T-helper 2 cell treated with Interferon-gamma antibody and Interleukin-4, amounts not matched to agents 5 μg/mL and 100 μg/mL, for 36 hours (primary cell): ENCODE measurements at regions not wholly inside any gene's neighbourhood (a gene's known extent, or its start where the extent isn't known, plus 50 kb on each side); places are given as distances from the start of the nearest gene placed in this dataset.

Experiments used
- DNase-seq: peaks from one replicate; pipeline ENCODE4 v3.0.0; 2021; ENCODE audit warnings: low spot score
- H3K27ac Mint-ChIP-seq: one replicate; pipeline ENCODE4 v1.8.0; 2021; ENCODE audit warnings: mild to moderate bottlenecking, mixed read lengths
- H3K27me3 Mint-ChIP-seq: one replicate; pipeline ENCODE4 v1.8.0; 2021; ENCODE audit warnings: low read depth, mixed read lengths
- H3K36me3 Mint-ChIP-seq: one replicate; pipeline ENCODE4 v1.8.0; 2021; ENCODE audit warnings: low read depth, mixed read lengths
- H3K4me1 Mint-ChIP-seq: one replicate; pipeline ENCODE4 v1.8.0; 2021; ENCODE audit warnings: low read depth, mixed read lengths
- H3K4me3 Mint-ChIP-seq: one replicate; pipeline ENCODE4 v1.8.0; 2022; ENCODE audit warnings: mild to moderate bottlenecking, moderate library complexity, mixed read lengths
- H3K9me3 Mint-ChIP-seq: one replicate; pipeline ENCODE4 v1.8.0; 2021; ENCODE audit warnings: mixed read lengths

- peaks cover 3% of the 10 kb centered on the region for H3K27me3 Mint-ChIP-seq
- H3K4me1 Mint-ChIP-seq, result peaks cover 5% of the 10 kb centered on the region
- no peak overlapping the region for H3K4me3 Mint-ChIP-seq
- H3K27ac Mint-ChIP-seq, result no peak overlapping the region
- DNase-seq, result no peak
- no peaks in the 10 kb centered on the region for H3K9me3 Mint-ChIP-seq
- no peaks in the 10 kb centered on the region for H3K36me3 Mint-ChIP-seq
Observed at GRCh38 chr12:89968151-89968700, 259.6 kb upstream of the ATP2B1 start.

- Mint-ChIP-seq H3K27ac (no peak overlapping the region), H3K4me1 (peaks cover 5% of the 10 kb centered on the region), H3K4me3 (no peak overlapping the region), H3K36me3 (no peaks in the 10 kb centered on the region), H3K27me3 (peaks cover 3% of the 10 kb centered on the region), H3K9me3 (no peaks in the 10 kb centered on the region)
- DNase-seq, result no peak
Observed at GRCh38 chr12:89966495-89967240, 258.0 kb upstream of the ATP2B1 start.

GRCh38 chr12:89965993-89966392, 257.4 kb upstream of the ATP2B1 start:
- no peak overlapping the region for H3K27ac Mint-ChIP-seq
- no peaks in the 10 kb centered on the region for H3K9me3 Mint-ChIP-seq
- peaks cover 5% of the 10 kb centered on the region for H3K4me1 Mint-ChIP-seq
- no peak for DNase-seq
- no peak overlapping the region for H3K4me3 Mint-ChIP-seq
- peaks cover 5% of the 10 kb centered on the region for H3K27me3 Mint-ChIP-seq
- H3K36me3 Mint-ChIP-seq, result no peaks in the 10 kb centered on the region

GRCh38 chr12:89962648-89963047, 254.0 kb upstream of the ATP2B1 start:
- Mint-ChIP-seq H3K27me3 (peaks cover 7% of the 10 kb centered on the region), H3K4me3 (no peak overlapping the region), H3K36me3 (no peaks in the 10 kb centered on the region), H3K27ac (no peak overlapping the region), H3K9me3 (no peaks in the 10 kb centered on the region), H3K4me1 (peaks cover 7% of the 10 kb centered on the region)
- DNase-seq, result no peak

- Mint-ChIP-seq H3K9me3 (no peaks in the 10 kb centered on the region), H3K4me1 (peaks cover 7% of the 10 kb centered on the region), H3K27me3 (peaks cover 7% of the 10 kb centered on the region), H3K36me3 (no peaks in the 10 kb centered on the region), H3K27ac (no peak overlapping the region), H3K4me3 (no peak overlapping the region)
- DNase-seq, result no peak
Observed at GRCh38 chr12:89960607-89961394, 252.2 kb upstream of the ATP2B1 start.

GRCh38 chr12:89960011-89960507, 251.4 kb upstream of the ATP2B1 start:
- H3K27me3 Mint-ChIP-seq, result peaks cover 7% of the 10 kb centered on the region
- no peak overlapping the region for H3K4me3 Mint-ChIP-seq
- peak; percentile 44 for DNase-seq
- H3K36me3 Mint-ChIP-seq, result no peaks in the 10 kb centered on the region
- no peak overlapping the region for H3K27ac Mint-ChIP-seq
- H3K9me3 Mint-ChIP-seq, result no peaks in the 10 kb centered on the region
- H3K4me1 Mint-ChIP-seq, result peaks cover 7% of the 10 kb centered on the region

GRCh38 chr12:89959179-89959578, 250.5 kb upstream of the ATP2B1 start:
- no peak for DNase-seq
- no peak overlapping the region for H3K27ac Mint-ChIP-seq

GRCh38 chr12:89954259-89954658, 245.6 kb upstream of the ATP2B1 start:
- DNase-seq, result no peak
- Mint-ChIP-seq H3K4me3 (no peak overlapping the region), H3K9me3 (no peaks in the 10 kb centered on the region), H3K36me3 (no peaks in the 10 kb centered on the region), H3K4me1 (peaks cover 10% of the 10 kb centered on the region), H3K27ac (no peak overlapping the region), H3K27me3 (peaks cover 2% of the 10 kb centered on the region)

More at GRCh38 chr12:89959179-89959578, 250.5 kb upstream of the ATP2B1 start:
- Mint-ChIP-seq H3K4me3 (no peak overlapping the region), H3K4me1 (peaks cover 7% of the 10 kb centered on the region), H3K27me3 (peaks cover 7% of the 10 kb centered on the region), H3K9me3 (no peaks in the 10 kb centered on the region), H3K36me3 (no peaks in the 10 kb centered on the region)

- no peak overlapping the region for H3K27ac Mint-ChIP-seq
Observed at GRCh38 chr12:89951694-89952060, 243.0 kb upstream of the ATP2B1 start.

GRCh38 chr12:89951050-89951693, 242.5 kb upstream of the ATP2B1 start:
- Mint-ChIP-seq H3K27me3 (no peaks in the 10 kb centered on the region), H3K4me1 (peaks cover 10% of the 10 kb centered on the region), H3K36me3 (no peaks in the 10 kb centered on the region), H3K9me3 (no peaks in the 10 kb centered on the region), H3K4me3 (no peak overlapping the region), H3K27ac (peak overlapping the region; percentile 64)
- DNase-seq, result no peak

More at GRCh38 chr12:89951694-89952060, 243.0 kb upstream of the ATP2B1 start:
- Mint-ChIP-seq H3K36me3 (no peaks in the 10 kb centered on the region), H3K4me1 (peaks cover 10% of the 10 kb centered on the region), H3K9me3 (no peaks in the 10 kb centered on the region), H3K4me3 (no peak overlapping the region), H3K27me3 (no peaks in the 10 kb centered on the region)
- DNase-seq, result no peak

GRCh38 chr12:89950421-89950820, 241.8 kb upstream of the ATP2B1 start:
- Mint-ChIP-seq H3K27ac (no peak overlapping the region), H3K9me3 (no peaks in the 10 kb centered on the region), H3K4me3 (no peak overlapping the region), H3K4me1 (peaks cover 10% of the 10 kb centered on the region), H3K36me3 (no peaks in the 10 kb centered on the region), H3K27me3 (peaks cover 2% of the 10 kb centered on the region)
- DNase-seq, result no peak

- DNase-seq, result peak; percentile 51
- H3K36me3 Mint-ChIP-seq, result no peaks in the 10 kb centered on the region
- H3K27ac Mint-ChIP-seq, result no peak overlapping the region
- H3K27me3 Mint-ChIP-seq, result peaks cover 2% of the 10 kb centered on the region
- peak overlapping the region; percentile 11 for H3K4me3 Mint-ChIP-seq
- H3K4me1 Mint-ChIP-seq, result peaks cover 10% of the 10 kb centered on the region
- no peaks in the 10 kb centered on the region for H3K9me3 Mint-ChIP-seq
Observed at GRCh38 chr12:89949457-89950195, 241.0 kb upstream of the ATP2B1 start.
